HG03064 (cell line): ENCODE measurements at regions not wholly inside any gene's neighbourhood (a gene's known extent, or its start where the extent isn't known, plus 50 kb on each side); places are given as distances from the start of the nearest gene placed in this dataset.
"Not testable (repeated sequence)": the region's sequence is repeated elsewhere in the genome, so short reads cannot be mapped to it uniquely, and the experiment has no call there.

Source experiments
- ATAC-seq: cut with Tn5 transposase; IDR thresholded peaks from one replicate; pipeline ENCODE4 v1.9.1; 2021; ENCODE audit warnings: low read depth; ENCODE audit not compliant: unreplicated experiment

DNA sequence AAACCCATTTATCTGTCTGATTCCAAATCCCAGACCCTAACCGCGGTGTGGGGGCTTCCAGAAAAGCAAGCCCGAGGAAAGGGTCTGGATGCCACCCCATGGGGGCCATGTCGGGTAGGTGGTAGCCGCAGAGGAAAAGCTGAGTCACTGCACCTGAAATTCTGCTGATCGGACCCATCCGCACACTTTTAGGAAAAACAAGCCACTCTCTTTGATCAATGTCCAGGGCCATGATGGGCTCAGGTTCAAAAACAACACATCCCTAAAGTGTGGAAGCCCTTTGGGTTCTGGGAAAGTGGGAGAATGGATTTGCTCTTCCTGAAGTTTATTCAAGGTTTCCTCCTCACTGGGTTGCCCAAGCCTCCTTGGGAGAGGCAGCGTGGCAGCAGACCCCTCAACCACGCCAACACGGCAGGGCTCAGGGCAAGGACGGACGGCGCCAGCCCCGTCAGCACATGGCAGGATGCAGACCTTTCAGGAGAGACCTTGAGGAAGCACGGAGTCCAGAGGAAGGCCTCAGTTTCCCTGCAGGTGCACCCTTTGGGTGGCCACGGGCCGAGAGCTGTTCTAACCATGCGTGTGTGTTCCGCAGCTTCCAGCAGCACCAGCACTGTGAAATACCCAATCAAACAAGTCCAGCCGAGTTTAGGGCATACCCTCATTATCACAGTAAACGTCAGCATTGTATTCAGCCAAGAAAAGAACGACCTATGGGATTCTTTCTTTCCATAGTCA lies 367.0 kb downstream of the FOXL1 start:
- ATAC-seq, result no peak

GRCh38 chr16:86946396-86946795 lies 368.0 kb downstream of the FOXL1 start:
- ATAC-seq, result no peak

DNA sequence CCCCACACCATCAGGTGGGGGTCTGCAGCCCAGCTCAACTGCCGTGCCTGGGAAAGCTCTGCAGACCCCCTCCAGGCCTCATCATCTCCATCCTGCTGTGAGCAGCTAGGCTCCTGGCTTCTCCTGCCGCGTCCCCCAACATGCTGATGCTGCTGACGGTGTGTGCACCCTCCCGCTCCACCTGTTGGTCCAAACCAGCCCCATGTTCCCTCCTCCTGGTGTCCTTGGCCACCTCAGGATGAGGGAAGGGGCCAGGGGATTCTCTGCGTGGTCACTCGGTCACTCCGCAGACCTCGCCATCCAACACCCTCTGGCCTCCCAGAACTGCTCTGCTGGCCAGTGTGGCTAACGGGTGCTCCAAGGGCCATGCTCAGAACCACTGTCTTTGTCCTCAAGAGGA lies 368.6 kb downstream of the FOXL1 start:
- ATAC-seq, result no peak

DNA sequence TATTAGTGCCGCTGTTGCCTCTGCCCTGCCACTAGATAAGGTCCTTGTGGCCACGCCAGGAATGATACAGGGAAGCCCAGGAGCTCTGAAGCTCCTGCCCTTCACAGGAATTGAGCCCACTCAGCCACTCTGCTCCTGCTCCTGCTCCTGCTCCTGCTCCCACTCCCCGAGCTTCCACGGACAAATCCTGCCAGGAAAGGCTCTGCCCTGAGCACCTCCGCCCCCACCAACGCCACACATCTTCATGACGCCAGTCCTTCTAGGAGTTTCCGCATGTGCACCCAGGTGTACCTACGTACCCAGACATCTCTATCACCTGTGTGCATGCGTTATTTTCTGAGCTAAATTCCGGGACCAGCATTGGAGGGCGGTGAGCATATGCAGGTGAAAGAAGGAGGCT lies 369.1 kb downstream of the C16orf95 start:
- no peak for ATAC-seq

GRCh38 chr16:86949116-86949515 lies 368.1 kb downstream of the C16orf95 start:
- no peak for ATAC-seq

DNA sequence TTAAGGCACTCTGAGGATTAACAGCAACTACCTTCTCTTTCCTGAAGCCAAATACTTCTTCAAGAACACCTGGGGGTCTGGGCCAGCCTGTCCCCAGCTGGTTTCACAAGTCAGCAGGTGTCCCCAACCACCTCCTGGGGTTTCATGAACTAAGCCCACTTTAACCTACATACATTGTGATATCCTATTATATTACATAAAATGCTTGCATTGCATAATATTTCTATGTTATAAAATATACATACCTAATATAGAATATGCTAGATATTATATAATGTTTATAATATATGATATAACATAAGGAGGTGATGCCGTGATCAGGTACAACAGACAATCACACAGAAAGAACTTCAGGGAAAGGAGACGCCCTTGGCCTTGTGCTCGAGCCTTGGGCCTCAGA lies 367.6 kb downstream of the C16orf95 start:
- ATAC-seq, result no peak

- no peak for ATAC-seq
Observed at GRCh38 chr16:86951041-86951822, 366.0 kb downstream of the C16orf95 start.

GRCh38 chr16:86951831-86952598 lies 365.2 kb downstream of the C16orf95 start:
- no peak for ATAC-seq

DNA sequence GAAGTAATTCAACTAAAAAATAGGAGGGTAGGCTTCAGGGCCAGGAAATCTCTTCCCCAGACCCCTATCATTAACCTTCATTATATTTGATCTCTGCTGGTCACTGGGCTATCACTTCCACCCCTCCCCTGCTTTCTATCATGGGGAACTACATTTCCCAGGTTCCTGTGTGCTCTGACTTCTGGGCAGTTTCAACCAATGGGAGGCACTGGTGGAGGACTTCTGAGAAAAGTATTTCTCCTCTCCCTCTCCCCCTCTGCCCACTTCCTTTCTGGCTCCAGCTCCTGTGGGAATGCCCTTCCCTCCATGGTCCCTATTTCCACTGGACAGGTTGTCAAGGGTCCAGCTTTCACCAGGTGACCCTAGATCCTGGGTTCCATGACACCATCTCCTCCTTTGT lies 364.4 kb downstream of the C16orf95 start:
- no peak for ATAC-seq

GRCh38 chr16:86953631-86954391 lies 363.4 kb downstream of the C16orf95 start:
- ATAC-seq, result no peak

DNA sequence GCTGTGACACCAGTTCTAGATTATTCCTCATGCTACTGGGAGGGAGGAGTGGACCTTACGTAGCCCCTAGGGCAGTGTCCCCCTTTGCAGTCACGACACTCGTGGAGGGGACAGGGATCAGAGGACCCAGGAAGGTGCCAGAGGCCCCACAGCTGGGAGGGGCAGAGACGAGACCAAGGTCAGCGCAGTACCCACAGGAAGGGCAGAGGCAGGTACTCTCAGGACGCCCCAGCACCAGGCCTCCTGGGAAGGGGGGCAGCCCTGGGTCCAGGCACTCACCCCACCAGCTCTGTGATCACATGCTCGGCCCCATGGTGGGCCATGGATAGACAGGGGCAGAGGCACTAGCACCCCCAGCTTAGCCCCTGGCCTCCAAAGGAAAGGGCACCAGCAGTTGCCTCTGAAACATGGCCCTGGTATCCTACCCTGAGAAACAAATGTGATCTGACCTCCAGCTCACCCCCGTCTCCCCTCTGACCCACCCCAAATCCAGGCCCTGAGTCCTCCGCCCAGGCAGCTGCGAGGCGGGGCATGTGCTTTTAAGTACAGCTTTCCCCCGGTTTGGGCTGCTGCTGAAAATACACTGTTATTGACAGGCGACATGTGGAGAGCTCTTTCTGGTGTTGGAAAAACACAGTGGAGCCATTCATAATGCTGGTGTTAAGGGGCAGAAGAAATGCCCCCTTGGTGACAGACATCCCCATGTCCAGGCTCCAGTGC lies 361.9 kb downstream of the C16orf95 start:
- no peak for ATAC-seq

GRCh38 chr16:86956437-86956836 lies 360.8 kb downstream of the C16orf95 start:
- ATAC-seq, result no peak

- ATAC-seq, result not testable (repeated sequence)
Observed at GRCh38 chr16:86957662-86958198, 359.5 kb downstream of the C16orf95 start.

- no peak for ATAC-seq
Observed at GRCh38 chr16:86958423-86958822, 358.8 kb downstream of the C16orf95 start.

DNA sequence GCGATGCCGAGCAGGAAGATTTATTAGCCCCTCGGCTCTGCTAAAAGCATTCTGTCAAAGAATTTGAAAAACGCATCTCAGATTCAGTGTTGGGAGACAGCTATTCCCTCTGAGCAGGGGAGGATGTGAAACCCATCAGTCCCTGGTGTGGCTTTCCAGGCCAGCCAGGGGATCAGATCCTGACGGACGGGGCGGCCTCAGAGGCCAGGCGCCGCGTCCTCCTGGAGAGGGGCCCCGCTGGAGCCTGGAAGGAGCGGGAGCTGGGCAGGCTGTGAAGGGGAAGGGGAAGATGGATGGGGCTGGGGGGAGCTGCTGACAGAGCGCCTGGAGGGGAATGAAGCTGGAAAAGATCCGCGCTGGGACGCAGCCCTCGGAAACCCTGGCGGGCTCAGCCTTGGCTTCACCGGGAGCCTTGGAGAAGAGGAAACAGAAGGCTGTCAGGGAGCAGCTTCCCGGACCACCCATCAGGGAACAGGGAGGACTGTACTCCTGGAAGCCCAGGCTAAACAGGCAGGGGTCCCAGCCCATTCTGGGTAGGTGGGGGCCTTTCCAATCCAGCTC lies 358.0 kb downstream of the C16orf95 start:
- no peak for ATAC-seq

GRCh38 chr16:86959729-86960128 lies 357.5 kb downstream of the C16orf95 start:
- no peak for ATAC-seq

GRCh38 chr16:86960266-86960665 lies 356.9 kb downstream of the C16orf95 start:
- ATAC-seq, result no peak

DNA sequence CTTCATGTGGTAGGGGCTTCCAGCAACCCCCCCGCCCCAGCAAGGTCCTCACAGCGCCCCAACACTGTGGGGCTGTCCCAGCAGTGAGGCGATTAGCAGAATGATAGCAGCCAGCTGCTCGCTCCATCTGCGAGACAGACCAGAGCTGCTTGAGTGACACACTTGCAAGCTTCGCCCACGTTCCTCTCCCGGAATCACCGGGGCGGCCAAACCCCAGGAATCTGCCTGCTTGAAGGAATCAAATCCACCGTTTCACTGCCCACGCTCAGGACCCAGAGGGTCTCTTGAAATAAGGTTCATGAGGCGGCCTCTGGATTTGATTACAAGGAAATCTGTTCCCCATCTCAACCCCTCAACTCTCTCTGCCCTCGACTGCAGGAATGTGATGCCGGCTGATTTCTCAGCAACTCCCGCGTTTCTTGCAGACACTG lies 356.0 kb downstream of the C16orf95 start:
- no peak for ATAC-seq

DNA sequence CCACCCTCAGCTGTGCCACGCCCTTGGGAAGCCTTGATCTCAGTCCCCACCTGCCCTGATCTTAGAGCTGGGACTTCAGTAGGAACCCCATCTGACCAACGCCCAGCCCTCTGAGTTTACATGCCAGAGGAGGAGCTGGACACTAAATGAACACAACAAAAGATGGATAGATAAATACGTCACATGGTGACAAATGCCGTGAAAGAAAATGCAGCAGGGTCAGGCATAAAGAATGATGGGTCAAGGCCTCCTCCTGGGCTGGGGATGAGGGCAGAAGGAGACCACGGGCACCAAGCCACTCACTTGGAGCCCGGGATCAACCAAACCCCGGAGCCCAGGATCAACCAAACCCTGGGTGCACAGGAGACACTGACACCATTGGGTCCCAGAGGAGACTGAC lies 354.9 kb downstream of the C16orf95 start:
- ATAC-seq, result no peak
